IMR-90 (cell line): ENCODE measurements at regions not wholly inside any gene's neighbourhood (a gene's known extent, or its start where the extent isn't known, plus 50 kb on each side); places are given as distances from the start of the nearest gene placed in this dataset.
A peak's percentile ranks its signal among the peaks of the same experiment; 100 is the strongest.

ENCODE experiments used
- ATAC-seq: fragments of 200-7000 bp; cut with Tn5 transposase; 2 replicates; pipeline ENCODE4 v1.9.1; 2020; ENCODE audit warnings: low read depth, mild to moderate bottlenecking, moderate library complexity
- BruUV-seq: library from RNA; stranded (reverse); fragments of 400-500 nt; replicated peaks from 2 replicates; lab custom pipeline; 2021; lab: Mats Ljungman, UMichigan
- CTCF ChIA-PET: fragments of 300-600 bp; formaldehyde crosslinking; extraction: SDS; loops from one replicate; lab custom pipeline; 2021; ENCODE audit warnings: antibody characterized with exemption; lab: Yijun Ruan, JAX
- POLR2A ChIA-PET: fragments of 300-600 bp; sonication (Branson Sonifier 250); formaldehyde crosslinking; loops from one replicate; lab custom pipeline; 2022; ENCODE audit warnings: antibody characterized with exemption; ENCODE audit not compliant: unreplicated experiment; lab: Charles Lee
- DNase-seq: peaks from one replicate; pipeline ENCODE4 v3.0.0; 2013
- H2AFZ ChIP-seq: replicated peaks from 2 replicates; pipeline ENCODE3; 2013; ENCODE audit warnings: low read length, mild to moderate bottlenecking; ENCODE audit not compliant: poor library complexity
- H2AK5ac ChIP-seq: 2 replicates; pipeline ENCODE4 v1.6.1; 2013; ENCODE audit warnings: low read depth, low read length, inconsistent platforms
- H2AK9ac ChIP-seq: replicated peaks from 2 replicates; pipeline ENCODE3; 2013; ENCODE audit warnings: mild to moderate bottlenecking, low read depth, low read length, moderate library complexity; ENCODE audit not compliant: poor library complexity
- H2BK120ac ChIP-seq: 2 replicates; pipeline ENCODE4 v1.6.1; 2013; ENCODE audit warnings: low read depth, low read length, inconsistent platforms
- H2BK15ac ChIP-seq: 3 replicates; pipeline ENCODE4 v1.6.1; 2013; ENCODE audit warnings: low read depth, low read length, inconsistent platforms
- H2BK20ac ChIP-seq: 2 replicates; pipeline ENCODE4 v1.6.1; 2013; ENCODE audit warnings: low read depth, mild to moderate bottlenecking, inconsistent platforms, low read length, moderate library complexity
- H2BK5ac ChIP-seq: 2 replicates; pipeline ENCODE4 v1.6.1; 2013; ENCODE audit warnings: mild to moderate bottlenecking, low read depth, low read length, inconsistent platforms; ENCODE audit not compliant: poor library complexity, severe bottlenecking
- H3K14ac ChIP-seq: replicated peaks from 2 replicates; pipeline ENCODE4 v1.6.1; 2013; ENCODE audit warnings: low read depth, low read length, inconsistent platforms
- H3K18ac ChIP-seq: 2 replicates; pipeline ENCODE4 v1.6.1; 2013; ENCODE audit warnings: low read depth, low read length, control low read depth
- H3K23ac ChIP-seq: 2 replicates; pipeline ENCODE4 v1.6.1; 2013; ENCODE audit warnings: low read depth, low read length, inconsistent platforms
- H3K27ac ChIP-seq: 2 replicates; pipeline ENCODE4 v1.5.1; 2013; ENCODE audit warnings: mild to moderate bottlenecking, control low read depth, low read length; ENCODE audit not compliant: insufficient read depth
- H3K27me3 ChIP-seq: 2 replicates; pipeline ENCODE4 v1.6.1; 2013; ENCODE audit warnings: low read length; ENCODE audit not compliant: control insufficient read depth, insufficient read depth
- H3K36me3 ChIP-seq: 2 replicates; pipeline ENCODE4 v1.6.1; 2013; ENCODE audit warnings: low read length, mixed read lengths; ENCODE audit not compliant: control insufficient read depth, insufficient read depth
- H3K4ac ChIP-seq: 2 replicates; pipeline ENCODE4 v1.6.1; 2013; ENCODE audit warnings: low read depth, low read length, inconsistent platforms
- H3K4me1 ChIP-seq: 2 replicates; pipeline ENCODE4 v1.6.1; 2013; ENCODE audit warnings: low read length, mixed read lengths; ENCODE audit not compliant: control insufficient read depth, insufficient read depth
- H3K4me2 ChIP-seq: 2 replicates; pipeline ENCODE4 v1.6.1; 2013; ENCODE audit warnings: low read depth, mild to moderate bottlenecking, control low read depth, low read length, moderate library complexity
- H3K4me3 ChIP-seq: 2 replicates; pipeline ENCODE4 v1.5.1; 2013; ENCODE audit warnings: low read depth, mild to moderate bottlenecking, control low read depth, low read length, moderate library complexity; ENCODE audit not compliant: insufficient read depth
- H3K56ac ChIP-seq: 2 replicates; pipeline ENCODE4 v1.6.1; 2013; ENCODE audit warnings: low read length, inconsistent platforms; ENCODE audit not compliant: insufficient read depth; ENCODE audit errors: extremely low read depth
- H3K79me1 ChIP-seq, 2 experiments: 2 replicates each; pipeline ENCODE4 v1.6.1; 2013; ENCODE audit warnings: low read length in 2 of 2, inconsistent platforms in 1 of 2, low read depth in 1 of 2
- H3K9ac ChIP-seq: 2 replicates; pipeline ENCODE4 v1.6.1; 2013; ENCODE audit warnings: low read depth, low read length, control low read depth
- H3K9me1 ChIP-seq: 2 replicates; pipeline ENCODE4 v1.6.1; 2013; ENCODE audit warnings: low read length, inconsistent platforms; ENCODE audit not compliant: insufficient read depth
- H3K9me3 ChIP-seq: 2 replicates; pipeline ENCODE4 v1.6.1; 2013; ENCODE audit warnings: low read length; ENCODE audit not compliant: control insufficient read depth, insufficient read depth
- H4K20me1 ChIP-seq: 2 replicates; pipeline ENCODE4 v1.6.1; 2013; ENCODE audit warnings: low read length, inconsistent platforms; ENCODE audit not compliant: insufficient read depth
- H4K5ac ChIP-seq: 2 replicates; pipeline ENCODE4 v1.6.1; 2013; ENCODE audit warnings: mild to moderate bottlenecking, low read depth, low read length, control low read depth
- H4K8ac ChIP-seq, 2 experiments: 2 replicates each; pipeline ENCODE4 v1.6.1; 2013; ENCODE audit warnings: low read depth in 2 of 2, low read length in 2 of 2, control low read depth in 1 of 2, inconsistent platforms in 1 of 2
- H4K91ac ChIP-seq: 2 replicates; pipeline ENCODE4 v1.6.1; 2013; ENCODE audit warnings: low read depth, low read length, inconsistent platforms; ENCODE audit not compliant: insufficient read depth
- CEBPB ChIP-seq: IDR thresholded peaks from 2 replicates; pipeline ENCODE4 v1.6.1; 2012; ENCODE audit warnings: low read depth, low read length, improper control_type of control experiment
- CHD1 ChIP-seq: IDR thresholded peaks from 2 replicates; pipeline ENCODE4 v1.6.1; 2012; ENCODE audit warnings: low read depth, low read length, improper control_type of control experiment
- FOS ChIP-seq: fragments of 150-350 bp; IDR thresholded peaks from 2 replicates; pipeline ENCODE4 v1.6.1; 2016; ENCODE audit warnings: low read depth, low read length
- SMC3 ChIP-seq: fragments of 150-350 bp; IDR thresholded peaks from 2 replicates; pipeline ENCODE4 v1.6.1; 2016; ENCODE audit warnings: low read depth, mild to moderate bottlenecking, antibody characterized with exemption, low read length, moderate library complexity
- WGBS, 2 experiments: methylation state at CpG; one replicate each; pipeline versions ENCODE4 v1.1.5 to v1.1.7; 2013; ENCODE audit warnings: missing lambda C conversion rate in 2 of 2; ENCODE audit not compliant: insufficient read length in 1 of 2; ENCODE audit errors: extremely low coverage in 2 of 2; 5-methylcytosine and 5-hydroxymethylcytosine counted together
- dilution Hi-C: fragments of 300-500 bp; cut with HindIII; formaldehyde crosslinking; loops from one replicate; pipeline ENCODE4 v1.14.3; 2018; ENCODE audit warnings: low sequenced_read_pairs; ENCODE audit not compliant: unreplicated experiment
- in situ Hi-C: fragments of 300-500 bp; cut with MboI; formaldehyde crosslinking; loops from 3 replicates; pipeline ENCODE4 v1.14.3; 2019; ENCODE audit warnings: low sequenced_read_pairs, inconsistent platforms, mixed read lengths
- intact Hi-C: fragments of 100-400 bp; cut with micrococcal nuclease; formaldehyde crosslinking; loops from 2 replicates; pipeline ENCODE4 v1.10.0; 2022

- Histone ChIP-seq H3K56ac (no peak overlapping the region), H2AK5ac (peak overlapping the region; percentile 57; the same call in 1 of the 2 replicates), H2BK20ac (peak overlapping the region; percentile 93), H3K36me3 (no peaks in the 10 kb centered on the region), H3K18ac (peak overlapping the region; percentile 88; the same call in 1 of the 2 replicates), H2AFZ (no peak overlapping the region), H4K5ac (peak overlapping the region; percentile 76; the same call in 1 of the 2 replicates), H3K4me3 (no peak overlapping the region), H2BK120ac (peak overlapping the region; percentile 75), H3K27me3 (no peaks in the 10 kb centered on the region), H3K79me1 (no peaks in the 10 kb centered on the region), H4K20me1 (no peaks in the 10 kb centered on the region), H3K23ac (0 out of 2 replicates have a peak overlapping the region, but pooled peaks have one; percentile 37), H4K91ac (peak overlapping the region; percentile 19; the same call in 1 of the 2 replicates), H3K9me1 (no peaks in the 10 kb centered on the region), H3K14ac (0 out of 2 replicates have a peak overlapping the region, but pooled peaks have one; percentile 73), H3K27ac (no peak overlapping the region), H2AK9ac (no peak overlapping the region), H2BK5ac (no peak overlapping the region), H2BK15ac (no peak overlapping the region), H3K4ac (0 out of 2 replicates have a peak overlapping the region, but pooled peaks have one; percentile 78), H3K9ac (no peak overlapping the region), H4K8ac (no peak overlapping the region; a peak in 1 of 4 replicates), H3K4me2 (no peak overlapping the region), H3K9me3 (no peaks in the 10 kb centered on the region), H3K4me1 (peaks cover 6% of the 10 kb centered on the region; the same call in 1 of the 2 replicates)
- no peak for DNase-seq
- 92% methylated on average over 5 of the region's 7 CpGs; no CpG with 5 or more reads in 1 of the 2 experiments for WGBS, 2 experiments
- dilution Hi-C loops (no loop called here), in situ Hi-C loops (loop anchor here (25.0 kb wide), 1 partner anchor 492 kb away; the partner anchor contains the start of gene ELAC2), intact Hi-C loops (no loop called here)
- no peak for ATAC-seq
- CTCF ChIA-PET: no interaction called here
- TF ChIP-seq SMC3 (no peak), CHD1 (no peak), CEBPB (peak; percentile 16; the same call in 1 of the 2 replicates), FOS (no peak)
- BruUV-seq: no TSS peak
- POLR2A ChIA-PET: no interaction called here
Observed at GRCh38 chr17:12519956-12520594, 145.6 kb upstream of the MYOCD start.
